Thymus (tissue), 11 donors: ENCODE measurements at regions not wholly inside any gene's neighbourhood (a gene's known extent, or its start where the extent isn't known, plus 50 kb on each side); places are given as distances from the start of the nearest gene placed in this dataset.
"Not testable (repeated sequence)": the region's sequence is repeated elsewhere in the genome, so short reads cannot be mapped to it uniquely, and the experiment has no call there.

Source experiments
- DNase-seq, 9 donors: peaks; one replicate each; pipeline ENCODE4 v3.0.0-alpha.2; 2013; ENCODE audit warnings: low spot score in 9 of 9, low read depth in 6 of 9, missing footprints in 1 of 9
- H3K27ac ChIP-seq, 2 donors: one replicate each; pipeline ENCODE4 v1.5.1; 2013; ENCODE audit warnings: control low read depth in 1 of 2, low read depth in 1 of 2, low read length in 1 of 2, mild to moderate bottlenecking in 1 of 2, moderate library complexity in 1 of 2
- H3K27me3 ChIP-seq, 2 donors: one replicate each; pipeline ENCODE4 v1.5.1; 2013; ENCODE audit warnings: low read length in 1 of 2; ENCODE audit not compliant: control insufficient read depth in 2 of 2, insufficient read depth in 1 of 2
- H3K36me3 ChIP-seq, 2 donors: one replicate each; pipeline ENCODE4 v1.5.1; 2013; ENCODE audit warnings: low read length in 1 of 2, mild to moderate bottlenecking in 1 of 2, moderate library complexity in 1 of 2; ENCODE audit not compliant: control insufficient read depth in 2 of 2, insufficient read depth in 2 of 2
- H3K4me1 ChIP-seq, 2 donors: one replicate each; pipeline ENCODE4 v1.5.1; 2013; ENCODE audit warnings: low read length in 2 of 2; ENCODE audit not compliant: control insufficient read depth in 2 of 2, insufficient read depth in 2 of 2
- H3K4me3 ChIP-seq, 2 donors: one replicate each; pipeline ENCODE4 v1.5.1; 2013; ENCODE audit warnings: low read length in 2 of 2, control low read depth in 1 of 2, mild to moderate bottlenecking in 1 of 2
- H3K9me3 ChIP-seq, 2 donors: one replicate each; pipeline ENCODE4 v1.5.1; 2013; ENCODE audit warnings: low read length in 1 of 2, mild to moderate bottlenecking in 1 of 2; ENCODE audit not compliant: control insufficient read depth in 2 of 2, insufficient read depth in 1 of 2
- WGBS: extraction: QIAGEN DNeasy Blood & Tissue Kit; methylation state at CpG from one replicate; pipeline ENCODE4 v1.1.7; 2013; 5-methylcytosine and 5-hydroxymethylcytosine counted together
- donor health status: healthy.

DNA sequence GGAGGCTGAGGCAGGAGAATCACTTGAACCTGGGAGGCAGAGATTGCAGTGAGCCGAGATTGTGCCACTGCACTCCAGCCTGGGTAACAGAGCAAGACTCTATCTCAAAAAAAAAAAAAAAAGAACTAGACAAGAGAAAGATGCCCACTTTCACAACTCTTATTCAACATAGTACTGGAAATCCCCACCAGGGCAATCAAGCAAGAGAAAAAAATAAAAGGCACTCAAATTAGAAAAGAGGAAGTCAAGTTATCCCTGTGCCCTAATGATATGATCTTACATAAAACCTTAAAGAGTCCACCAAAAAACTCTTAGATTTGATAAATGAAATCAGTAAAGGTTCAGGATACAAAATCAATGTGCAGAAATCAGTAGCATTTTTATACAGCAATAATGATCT lies 528.7 kb upstream of the NR5A2 start:
- not testable (repeated sequence) for H3K4me1 ChIP-seq, H3K36me3 ChIP-seq, H3K4me3 ChIP-seq, DNase-seq, H3K27me3 ChIP-seq, H3K27ac ChIP-seq
- H3K9me3 ChIP-seq, result peaks cover 0 to 12% of the 10 kb centered on the region in 2 donors
- 88% methylated on average over 1 of the region's 1 CpG for WGBS

DNA sequence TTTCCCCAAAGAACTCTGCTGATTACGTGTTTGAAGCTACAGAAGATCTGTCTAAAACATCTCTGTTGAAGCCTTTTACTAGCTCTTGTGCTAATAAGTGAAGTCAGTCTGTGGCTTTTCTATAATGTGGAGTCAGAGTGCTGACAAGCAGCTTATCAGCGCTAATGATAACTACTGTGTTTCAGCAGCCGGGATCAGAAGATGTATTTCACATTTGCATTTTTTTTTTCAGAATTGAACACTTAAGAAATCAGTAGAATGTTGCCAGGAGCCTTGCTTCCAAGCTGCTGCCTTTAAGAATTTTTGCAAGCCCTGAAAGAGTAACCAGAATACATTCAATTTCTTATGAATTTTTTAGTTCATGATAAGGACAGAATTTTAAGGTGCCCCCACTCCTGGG lies 519.4 kb upstream of the NR5A2 start:
- no peaks in the 10 kb centered on the region for H3K9me3 ChIP-seq
- no peaks in the 10 kb centered on the region for H3K27me3 ChIP-seq
- DNase-seq, result no peak
- no peak overlapping the region for H3K4me3 ChIP-seq
- H3K36me3 ChIP-seq, result no peaks in the 10 kb centered on the region
- WGBS, result 95% methylated on average over 3 of the region's 3 CpGs
- H3K4me1 ChIP-seq, result no peaks in the 10 kb centered on the region
- H3K27ac ChIP-seq, result no peak overlapping the region

DNA sequence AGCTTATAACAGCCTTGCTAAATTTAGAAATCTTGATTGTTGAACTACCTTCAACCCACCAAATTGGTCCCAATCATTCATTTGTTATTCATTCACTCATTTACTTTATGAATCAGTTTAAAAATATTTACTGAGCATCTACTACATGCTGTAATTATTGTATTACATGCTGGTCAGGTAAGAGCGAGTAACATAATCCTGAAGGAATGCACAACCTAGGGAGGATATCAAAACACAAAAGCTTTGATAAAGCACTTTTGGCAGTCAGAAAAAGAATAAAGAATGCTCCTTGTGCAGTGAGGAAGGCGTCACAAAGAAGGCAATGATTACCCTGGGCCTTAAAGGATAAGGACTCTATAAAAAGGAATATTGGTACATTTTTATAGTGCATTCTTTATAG lies 518.9 kb upstream of the NR5A2 start:
- H3K9me3 ChIP-seq, result no peaks in the 10 kb centered on the region
- H3K27me3 ChIP-seq, result no peaks in the 10 kb centered on the region
- H3K36me3 ChIP-seq, result no peaks in the 10 kb centered on the region
- no peak overlapping the region for H3K27ac ChIP-seq
- DNase-seq, result no peak
- no peaks in the 10 kb centered on the region for H3K4me1 ChIP-seq
- no peak overlapping the region for H3K4me3 ChIP-seq
- WGBS, result 97% methylated on average over 2 of the region's 2 CpGs

DNA sequence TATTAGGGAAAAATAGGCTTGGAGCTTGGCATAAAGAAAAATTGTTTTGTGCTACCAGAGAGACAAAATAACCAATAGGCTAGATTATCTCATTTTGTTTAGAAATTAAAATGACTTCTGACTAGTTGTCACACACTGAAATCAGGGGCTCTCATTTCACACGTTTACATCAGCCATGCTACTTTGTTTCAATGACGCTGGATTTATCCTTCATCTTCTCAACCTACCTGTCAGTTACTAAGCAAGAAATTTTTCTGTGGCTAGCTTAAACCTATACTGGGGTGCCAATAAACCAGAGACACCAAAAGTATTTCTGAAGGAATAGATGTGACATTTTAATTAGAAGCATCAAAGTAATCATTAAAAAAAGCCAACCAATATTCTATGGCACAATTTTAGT lies 518.1 kb upstream of the NR5A2 start:
- Histone ChIP-seq H3K9me3 (no peaks in the 10 kb centered on the region), H3K36me3 (no peaks in the 10 kb centered on the region), H3K27ac (no peak overlapping the region), H3K4me1 (no peaks in the 10 kb centered on the region), H3K4me3 (no peak overlapping the region), H3K27me3 (no peaks in the 10 kb centered on the region)
- 99% methylated on average over 2 of the region's 2 CpGs for WGBS
- DNase-seq, result no peak

DNA sequence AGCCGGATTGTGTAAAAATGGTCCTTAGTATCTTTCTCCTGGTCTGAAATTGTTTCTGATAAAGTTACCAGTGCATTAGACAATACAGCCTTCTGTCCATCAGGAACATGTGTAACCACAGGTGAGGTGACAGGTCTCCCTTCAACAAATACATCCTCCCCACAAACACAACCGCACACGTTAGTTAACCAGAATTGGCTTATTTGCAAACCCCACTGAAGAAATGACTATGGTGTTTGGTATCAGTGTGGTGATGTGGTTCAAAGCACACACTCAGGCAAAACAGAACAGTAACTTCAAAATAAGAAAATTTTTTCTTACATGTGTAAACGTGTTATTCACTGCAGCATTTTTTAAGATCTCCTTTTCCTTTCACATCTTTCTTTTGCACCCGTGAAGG lies 517.2 kb upstream of the NR5A2 start:
- WGBS, result 86% methylated on average over 5 of the region's 5 CpGs
- Histone ChIP-seq H3K27me3 (no peaks in the 10 kb centered on the region), H3K4me3 (no peak overlapping the region), H3K4me1 (no peaks in the 10 kb centered on the region), H3K27ac (no peak overlapping the region), H3K36me3 (no peaks in the 10 kb centered on the region), H3K9me3 (no peaks in the 10 kb centered on the region)
- DNase-seq, result no peak

DNA sequence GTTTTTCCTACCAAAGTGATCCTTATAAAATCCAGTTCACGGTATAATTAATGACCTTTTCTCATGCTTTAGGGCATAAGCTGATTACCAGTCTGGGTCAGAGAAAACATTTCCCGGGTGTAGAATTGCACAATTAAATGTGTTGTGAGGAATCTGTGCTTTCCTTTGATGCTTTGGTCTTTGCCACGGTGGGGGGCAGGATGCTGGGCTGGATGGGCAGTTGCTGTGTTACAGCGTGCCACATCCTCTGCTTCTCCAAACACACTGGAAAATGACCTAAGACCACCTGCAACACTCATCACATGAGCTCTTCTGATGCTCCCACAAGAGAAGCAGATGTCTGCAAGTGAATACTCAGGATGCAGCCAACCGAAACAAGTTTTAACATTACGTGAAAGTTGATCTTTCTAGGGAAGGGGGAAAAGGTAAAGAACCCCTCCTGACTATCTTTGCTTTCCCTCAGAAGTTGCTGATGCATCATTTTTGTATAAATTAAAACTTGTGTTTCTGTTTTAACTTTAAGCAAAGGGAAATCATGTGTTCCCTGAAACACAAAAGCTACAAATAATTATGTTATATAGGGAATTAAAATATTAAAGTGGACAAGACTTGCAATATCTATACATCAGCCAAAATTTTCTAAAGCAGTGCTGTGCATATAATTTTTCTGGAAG lies 515.3 kb upstream of the NR5A2 start:
- no peaks in the 10 kb centered on the region for H3K9me3 ChIP-seq
- no peaks in the 10 kb centered on the region for H3K27me3 ChIP-seq
- peak in 1 of 9 donors; percentile 19 for DNase-seq
- no peak overlapping the region for H3K4me3 ChIP-seq
- H3K27ac ChIP-seq, result no peak overlapping the region
- no peaks in the 10 kb centered on the region for H3K36me3 ChIP-seq
- no peaks in the 10 kb centered on the region for H3K4me1 ChIP-seq
- WGBS, result 86% methylated on average over 6 of the region's 6 CpGs

DNA sequence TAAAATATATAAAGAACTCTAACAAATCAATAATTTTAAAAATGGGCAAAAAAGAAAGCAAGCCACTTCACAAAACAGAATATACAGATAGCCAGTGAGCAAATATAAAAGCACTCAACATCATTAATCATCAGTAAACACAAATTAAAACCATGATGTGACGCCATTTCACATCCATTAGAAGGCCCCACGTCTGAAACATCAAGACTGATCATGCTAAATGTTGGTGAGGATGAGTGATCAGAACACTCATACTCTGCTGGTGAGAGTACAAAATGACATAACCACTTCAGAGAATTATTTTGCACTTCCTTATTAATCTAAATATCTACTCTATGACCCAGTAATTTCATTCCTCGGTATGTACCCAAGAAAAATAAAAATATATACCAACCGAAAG lies 512.2 kb upstream of the NR5A2 start:
- no peak overlapping the region for H3K27ac ChIP-seq
- no peak overlapping the region for H3K4me3 ChIP-seq
- no peaks in the 10 kb centered on the region for H3K4me1 ChIP-seq
- H3K36me3 ChIP-seq, result no peaks in the 10 kb centered on the region
- no peak for DNase-seq
- H3K27me3 ChIP-seq, result no peaks in the 10 kb centered on the region
- 85% methylated on average over 4 of the region's 4 CpGs for WGBS
- no peaks in the 10 kb centered on the region for H3K9me3 ChIP-seq

DNA sequence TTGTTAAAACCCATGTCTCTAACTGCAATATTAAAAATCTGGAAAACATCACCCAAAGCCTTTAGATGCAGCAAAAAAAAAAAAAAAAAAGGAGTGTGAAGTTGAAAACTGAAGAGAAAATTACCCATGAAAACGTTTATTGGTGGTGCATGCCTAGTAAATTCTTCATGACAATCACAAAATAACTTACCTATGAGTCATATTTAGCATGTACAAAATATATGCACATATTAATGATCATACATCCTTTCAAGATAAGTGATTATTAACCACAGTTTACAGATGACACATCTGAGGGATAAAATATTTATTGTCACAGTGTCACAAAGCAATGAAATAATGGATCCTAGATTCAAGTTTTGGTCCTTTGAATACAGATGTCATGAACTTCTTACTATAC lies 505.2 kb upstream of the NR5A2 start:
- H3K27me3 ChIP-seq, result no peaks in the 10 kb centered on the region
- WGBS, result 78% methylated on average over 1 of the region's 1 CpG
- H3K4me3 ChIP-seq, result no peak overlapping the region
- no peak overlapping the region for H3K27ac ChIP-seq
- H3K36me3 ChIP-seq, result no peaks in the 10 kb centered on the region
- DNase-seq, result no peak
- no peaks in the 10 kb centered on the region for H3K4me1 ChIP-seq
- no peaks in the 10 kb centered on the region for H3K9me3 ChIP-seq

DNA sequence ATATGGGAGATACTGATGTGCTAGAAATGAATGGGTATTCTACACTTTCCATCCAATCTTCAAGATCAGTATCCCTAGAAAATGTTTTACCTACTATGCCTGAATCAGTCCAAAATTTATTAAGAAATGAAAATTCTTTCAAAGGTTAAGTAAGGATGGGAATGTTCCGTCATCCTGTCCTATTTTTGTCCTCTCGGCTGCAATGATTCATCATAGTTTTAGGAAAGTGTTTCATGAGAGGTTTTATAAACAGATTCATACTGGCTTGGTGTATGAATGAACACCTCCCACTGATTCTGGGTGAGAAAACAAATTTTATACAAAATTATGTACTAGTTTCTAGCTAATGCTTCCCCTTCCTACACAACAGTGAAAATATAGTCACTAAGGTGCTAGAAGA lies 504.6 kb upstream of the NR5A2 start:
- 98% methylated on average over 2 of the region's 2 CpGs for WGBS

DNA sequence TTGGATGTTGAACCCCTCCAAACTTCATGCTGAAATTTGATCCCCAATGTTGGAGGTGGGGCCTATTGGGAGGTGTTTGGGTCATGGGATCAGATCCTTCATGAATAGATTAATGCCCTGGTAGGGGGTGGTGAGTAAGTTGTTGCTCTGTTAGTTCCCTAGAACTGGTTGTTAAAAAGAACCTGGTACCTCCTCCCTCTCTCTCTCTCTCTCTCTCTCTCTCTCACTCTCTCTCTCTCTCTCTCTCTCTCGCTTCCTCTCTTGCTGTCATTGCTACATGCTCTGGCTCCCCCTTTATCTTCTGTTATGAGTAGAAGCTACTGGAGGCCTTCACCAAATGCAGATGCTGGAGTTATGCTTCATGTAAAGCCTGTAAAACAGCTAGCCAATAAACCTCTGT lies 498.2 kb upstream of the NR5A2 start:
- Histone ChIP-seq H3K27ac (no peak overlapping the region), H3K4me1 (no peaks in the 10 kb centered on the region), H3K36me3 (no peaks in the 10 kb centered on the region), H3K27me3 (no peaks in the 10 kb centered on the region), H3K9me3 (peaks cover 0 to 8% of the 10 kb centered on the region in 2 donors), H3K4me3 (no peak overlapping the region)
- WGBS, result 75% methylated on average over 1 of the region's 1 CpG
- no peak for DNase-seq

More for the DNA sequence above, 504.6 kb upstream of the NR5A2 start:
- no peak for DNase-seq
- Histone ChIP-seq H3K36me3 (no peaks in the 10 kb centered on the region), H3K4me3 (no peak overlapping the region), H3K4me1 (no peaks in the 10 kb centered on the region), H3K27ac (no peak overlapping the region), H3K27me3 (no peaks in the 10 kb centered on the region), H3K9me3 (no peaks in the 10 kb centered on the region)
